HepG2 (cell line): ENCODE measurements at regions not wholly inside any gene's neighbourhood (a gene's known extent, or its start where the extent isn't known, plus 50 kb on each side); places are given as distances from the start of the nearest gene placed in this dataset.

Source experiments
- AHR ChIP-seq: IDR thresholded peaks from 2 replicates; pipeline ENCODE4 v1.6.1; 2018; ENCODE audit warnings: missing genetic modification reagents, missing compliant biosample characterization
- ERF ChIP-seq: IDR thresholded peaks from 2 replicates; pipeline ENCODE4 v1.6.1; 2018; ENCODE audit warnings: missing biosample characterization, missing genetic modification reagents
- HDAC2 ChIP-seq: sonication (generic); formaldehyde crosslinking; IDR thresholded peaks from 2 replicates; pipeline ENCODE4 v1.4.0; 2020; ENCODE audit warnings: missing genetic modification reagents
- HNF4G ChIP-seq, 2 experiments: sonication (generic) in 1 of 2; formaldehyde crosslinking in 1 of 2; IDR thresholded peaks; 2 replicates each; pipeline versions ENCODE4 v1.4.0 to v1.6.1; 2011 to 2020; ENCODE audit warnings: borderline replicate concordance in 2 of 2, low read depth in 2 of 2, mild to moderate bottlenecking in 2 of 2, low read length in 1 of 2, missing genetic modification reagents in 1 of 2, moderate library complexity in 1 of 2
- RXRA ChIP-seq: sonication (generic); formaldehyde crosslinking; IDR thresholded peaks from 2 replicates; pipeline ENCODE4 v1.5.1; 2020; ENCODE audit warnings: missing genetic modification reagents
- SOX6 ChIP-seq, 2 experiments: fragments of 450-650 bp in 1 of 2; sonication (generic) in 1 of 2; formaldehyde crosslinking in 1 of 2; IDR thresholded peaks; 2 replicates each; pipeline versions ENCODE4 v1.4.0 to v1.6.1; 2017 to 2020; ENCODE audit warnings: antibody characterized with exemption in 1 of 2, mild to moderate bottlenecking in 1 of 2, missing genetic modification reagents in 1 of 2
- STAT5B ChIP-seq: sonication (generic); formaldehyde crosslinking; IDR thresholded peaks from 2 replicates; pipeline ENCODE4 v1.4.0; 2020; ENCODE audit warnings: missing genetic modification reagents
- ZNF136 ChIP-seq: sonication (generic); formaldehyde crosslinking; IDR thresholded peaks from 2 replicates; pipeline ENCODE4 v1.8.1; 2022; ENCODE audit warnings: low read depth, mild to moderate bottlenecking, moderate library complexity, missing genetic modification reagents
- ZNF354B ChIP-seq: sonication (generic); formaldehyde crosslinking; IDR thresholded peaks from 2 replicates; pipeline ENCODE4 v1.8.0; 2022; ENCODE audit warnings: mild to moderate bottlenecking, missing genetic modification reagents
- ZNF430 ChIP-seq: sonication (generic); formaldehyde crosslinking; IDR thresholded peaks from 2 replicates; pipeline ENCODE4 v1.9.0; 2021; ENCODE audit warnings: mild to moderate bottlenecking, missing genetic modification reagents
- ZNF629 ChIP-seq: sonication (generic); formaldehyde crosslinking; conservative IDR thresholded peaks from 2 replicates; pipeline ENCODE4 v1.5.0; 2020; ENCODE audit warnings: missing genetic modification reagents
- ZNF724P ChIP-seq: sonication (generic); formaldehyde crosslinking; IDR thresholded peaks from 2 replicates; pipeline ENCODE4 v1.8.0; 2022; ENCODE audit warnings: missing genetic modification reagents, borderline replicate concordance
- ZNF772 ChIP-seq: sonication (generic); formaldehyde crosslinking; IDR thresholded peaks from 2 replicates; pipeline ENCODE4 v1.5.0; 2020; ENCODE audit warnings: mild to moderate bottlenecking, missing genetic modification reagents
- ZNF839 ChIP-seq: sonication (generic); formaldehyde crosslinking; IDR thresholded peaks from 2 replicates; pipeline ENCODE4 v1.4.0; 2020; ENCODE audit warnings: missing genetic modification reagents, mild to moderate bottlenecking, borderline replicate concordance
- TF ChIP-seq, protein P1 (sequence below): sonication (generic); IDR thresholded peaks from 2 replicates; pipeline ENCODE4 v1.6.1; 2016; ENCODE audit warnings: low read depth, borderline replicate concordance
- TF ChIP-seq, protein P2 (sequence below): sonication (generic); formaldehyde crosslinking; IDR thresholded peaks from 2 replicates; pipeline ENCODE4 v1.4.0; 2020; ENCODE audit warnings: mild to moderate bottlenecking, missing genetic modification reagents
- TF ChIP-seq, protein P3 (sequence below): IDR thresholded peaks from 2 replicates; pipeline ENCODE4 v1.6.1; 2012; ENCODE audit warnings: inconsistent platforms
- TF ChIP-seq, protein P4 (sequence below): sonication (generic); formaldehyde crosslinking; IDR thresholded peaks from 2 replicates; pipeline ENCODE4; 2020; ENCODE audit warnings: missing genetic modification reagents, mild to moderate bottlenecking, borderline replicate concordance
- TF ChIP-seq, protein P5 (sequence below): IDR thresholded peaks from 2 replicates; pipeline ENCODE4 v1.4.0; 2020; ENCODE audit warnings: mild to moderate bottlenecking, missing genetic modification reagents

DNA sequence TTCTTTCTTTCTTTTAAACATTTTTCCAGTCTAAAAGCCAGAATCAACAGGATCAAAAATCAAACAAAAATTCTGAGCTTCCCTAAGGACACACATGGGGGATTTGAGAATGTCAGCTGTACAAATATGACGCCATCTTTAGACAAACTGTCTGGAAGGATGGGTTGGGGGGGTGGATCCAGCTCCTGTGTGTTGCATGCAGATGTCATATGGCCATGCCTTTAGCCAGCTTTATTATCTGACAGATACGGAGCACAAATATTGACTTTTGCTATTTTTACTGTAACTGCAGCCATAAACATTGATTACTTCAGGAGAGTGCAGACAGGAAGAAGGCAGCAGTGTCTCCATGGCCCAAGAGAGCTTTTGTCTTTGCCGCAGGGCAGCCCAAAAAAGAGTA lies 279.4 kb upstream of the ELAC2 start (continued):
- TF ChIP-seq ZNF354B (no peak), ZNF629 (no peak), ZNF839 (no peak), ERF (no peak), ZNF136 (CRISPR knock-in tag) (no peak), RXRA (CRISPR knock-in tag) (no peak), ZNF724P (no peak), HNF4G (IDR thresholded peaks at IDR 0.05; ENCODE audit: borderline replicate concordance, low read depth, low read length) (no peak), HNF4G (CRISPR knock-in tag; IDR thresholded peaks at IDR 0.05; ENCODE audit: borderline replicate concordance, low read depth) (no peak), ZNF772 (CRISPR knock-in tag) (no peak), HDAC2 (CRISPR knock-in tag) (no peak), ZNF430 (CRISPR knock-in tag) (no peak), SOX6 (IDR thresholded peaks at IDR 0.05) (no peak), SOX6 (CRISPR knock-in tag; IDR thresholded peaks at IDR 0.05) (peak; percentile 76), STAT5B (CRISPR knock-in tag) (no peak), AHR (CRISPR knock-in tag) (no peak)
- TF ChIP-seq, protein P1, sequence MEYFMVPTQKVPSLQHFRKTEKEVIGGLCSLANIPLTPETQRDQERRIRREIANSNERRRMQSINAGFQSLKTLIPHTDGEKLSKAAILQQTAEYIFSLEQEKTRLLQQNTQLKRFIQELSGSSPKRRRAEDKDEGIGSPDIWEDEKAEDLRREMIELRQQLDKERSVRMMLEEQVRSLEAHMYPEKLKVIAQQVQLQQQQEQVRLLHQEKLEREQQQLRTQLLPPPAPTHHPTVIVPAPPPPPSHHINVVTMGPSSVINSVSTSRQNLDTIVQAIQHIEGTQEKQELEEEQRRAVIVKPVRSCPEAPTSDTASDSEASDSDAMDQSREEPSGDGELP: peak; percentile 78
- TF ChIP-seq, protein P2, sequence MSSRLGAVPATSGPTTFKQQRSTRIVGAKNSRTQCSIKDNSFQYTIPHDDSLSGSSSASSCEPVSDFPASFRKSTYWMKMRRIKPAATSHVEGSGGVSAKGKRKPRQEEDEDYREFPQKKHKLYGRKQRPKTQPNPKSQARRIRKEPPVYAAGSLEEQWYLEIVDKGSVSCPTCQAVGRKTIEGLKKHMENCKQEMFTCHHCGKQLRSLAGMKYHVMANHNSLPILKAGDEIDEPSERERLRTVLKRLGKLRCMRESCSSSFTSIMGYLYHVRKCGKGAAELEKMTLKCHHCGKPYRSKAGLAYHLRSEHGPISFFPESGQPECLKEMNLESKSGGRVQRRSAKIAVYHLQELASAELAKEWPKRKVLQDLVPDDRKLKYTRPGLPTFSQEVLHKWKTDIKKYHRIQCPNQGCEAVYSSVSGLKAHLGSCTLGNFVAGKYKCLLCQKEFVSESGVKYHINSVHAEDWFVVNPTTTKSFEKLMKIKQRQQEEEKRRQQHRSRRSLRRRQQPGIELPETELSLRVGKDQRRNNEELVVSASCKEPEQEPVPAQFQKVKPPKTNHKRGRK (CRISPR knock-in tag): no peak
- TF ChIP-seq, protein P3, sequence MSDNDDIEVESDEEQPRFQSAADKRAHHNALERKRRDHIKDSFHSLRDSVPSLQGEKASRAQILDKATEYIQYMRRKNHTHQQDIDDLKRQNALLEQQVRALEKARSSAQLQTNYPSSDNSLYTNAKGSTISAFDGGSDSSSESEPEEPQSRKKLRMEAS: no peak
- TF ChIP-seq, protein P4, sequence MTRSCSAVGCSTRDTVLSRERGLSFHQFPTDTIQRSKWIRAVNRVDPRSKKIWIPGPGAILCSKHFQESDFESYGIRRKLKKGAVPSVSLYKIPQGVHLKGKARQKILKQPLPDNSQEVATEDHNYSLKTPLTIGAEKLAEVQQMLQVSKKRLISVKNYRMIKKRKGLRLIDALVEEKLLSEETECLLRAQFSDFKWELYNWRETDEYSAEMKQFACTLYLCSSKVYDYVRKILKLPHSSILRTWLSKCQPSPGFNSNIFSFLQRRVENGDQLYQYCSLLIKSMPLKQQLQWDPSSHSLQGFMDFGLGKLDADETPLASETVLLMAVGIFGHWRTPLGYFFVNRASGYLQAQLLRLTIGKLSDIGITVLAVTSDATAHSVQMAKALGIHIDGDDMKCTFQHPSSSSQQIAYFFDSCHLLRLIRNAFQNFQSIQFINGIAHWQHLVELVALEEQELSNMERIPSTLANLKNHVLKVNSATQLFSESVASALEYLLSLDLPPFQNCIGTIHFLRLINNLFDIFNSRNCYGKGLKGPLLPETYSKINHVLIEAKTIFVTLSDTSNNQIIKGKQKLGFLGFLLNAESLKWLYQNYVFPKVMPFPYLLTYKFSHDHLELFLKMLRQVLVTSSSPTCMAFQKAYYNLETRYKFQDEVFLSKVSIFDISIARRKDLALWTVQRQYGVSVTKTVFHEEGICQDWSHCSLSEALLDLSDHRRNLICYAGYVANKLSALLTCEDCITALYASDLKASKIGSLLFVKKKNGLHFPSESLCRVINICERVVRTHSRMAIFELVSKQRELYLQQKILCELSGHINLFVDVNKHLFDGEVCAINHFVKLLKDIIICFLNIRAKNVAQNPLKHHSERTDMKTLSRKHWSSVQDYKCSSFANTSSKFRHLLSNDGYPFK: no peak
- TF ChIP-seq, protein P5, sequence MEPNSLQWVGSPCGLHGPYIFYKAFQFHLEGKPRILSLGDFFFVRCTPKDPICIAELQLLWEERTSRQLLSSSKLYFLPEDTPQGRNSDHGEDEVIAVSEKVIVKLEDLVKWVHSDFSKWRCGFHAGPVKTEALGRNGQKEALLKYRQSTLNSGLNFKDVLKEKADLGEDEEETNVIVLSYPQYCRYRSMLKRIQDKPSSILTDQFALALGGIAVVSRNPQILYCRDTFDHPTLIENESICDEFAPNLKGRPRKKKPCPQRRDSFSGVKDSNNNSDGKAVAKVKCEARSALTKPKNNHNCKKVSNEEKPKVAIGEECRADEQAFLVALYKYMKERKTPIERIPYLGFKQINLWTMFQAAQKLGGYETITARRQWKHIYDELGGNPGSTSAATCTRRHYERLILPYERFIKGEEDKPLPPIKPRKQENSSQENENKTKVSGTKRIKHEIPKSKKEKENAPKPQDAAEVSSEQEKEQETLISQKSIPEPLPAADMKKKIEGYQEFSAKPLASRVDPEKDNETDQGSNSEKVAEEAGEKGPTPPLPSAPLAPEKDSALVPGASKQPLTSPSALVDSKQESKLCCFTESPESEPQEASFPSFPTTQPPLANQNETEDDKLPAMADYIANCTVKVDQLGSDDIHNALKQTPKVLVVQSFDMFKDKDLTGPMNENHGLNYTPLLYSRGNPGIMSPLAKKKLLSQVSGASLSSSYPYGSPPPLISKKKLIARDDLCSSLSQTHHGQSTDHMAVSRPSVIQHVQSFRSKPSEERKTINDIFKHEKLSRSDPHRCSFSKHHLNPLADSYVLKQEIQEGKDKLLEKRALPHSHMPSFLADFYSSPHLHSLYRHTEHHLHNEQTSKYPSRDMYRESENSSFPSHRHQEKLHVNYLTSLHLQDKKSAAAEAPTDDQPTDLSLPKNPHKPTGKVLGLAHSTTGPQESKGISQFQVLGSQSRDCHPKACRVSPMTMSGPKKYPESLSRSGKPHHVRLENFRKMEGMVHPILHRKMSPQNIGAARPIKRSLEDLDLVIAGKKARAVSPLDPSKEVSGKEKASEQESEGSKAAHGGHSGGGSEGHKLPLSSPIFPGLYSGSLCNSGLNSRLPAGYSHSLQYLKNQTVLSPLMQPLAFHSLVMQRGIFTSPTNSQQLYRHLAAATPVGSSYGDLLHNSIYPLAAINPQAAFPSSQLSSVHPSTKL: peak; percentile 75
